ENCODE measurements at regions not wholly inside any gene's neighbourhood (a gene's known extent, or its start where the extent isn't known, plus 50 kb on each side); places are given as distances from the start of the nearest gene placed in this dataset.
"Not testable (repeated sequence)": the region's sequence is repeated elsewhere in the genome, so short reads cannot be mapped to it uniquely, and the experiment has no call there.

DNA sequence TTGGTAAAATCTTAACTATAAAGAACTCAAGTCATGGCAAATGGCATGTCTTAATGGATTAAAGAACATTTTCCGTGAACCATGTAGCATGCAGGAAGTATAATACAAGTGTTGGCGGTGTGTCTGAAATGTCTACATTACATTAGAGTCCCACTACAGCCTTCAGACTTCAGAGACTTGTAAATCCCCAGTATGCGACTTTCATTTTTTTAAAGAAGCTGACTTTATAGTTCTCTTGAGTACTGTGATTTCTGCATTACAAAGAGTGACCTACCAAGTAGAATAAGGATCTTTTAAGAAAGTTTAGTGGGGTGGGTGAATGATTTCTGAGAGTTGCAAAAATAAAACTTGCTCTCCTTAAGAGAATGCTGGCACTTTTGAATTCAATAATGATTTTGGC, 140.7 kb upstream of the FN1 start:
- no peak for DNase-seq

DNA sequence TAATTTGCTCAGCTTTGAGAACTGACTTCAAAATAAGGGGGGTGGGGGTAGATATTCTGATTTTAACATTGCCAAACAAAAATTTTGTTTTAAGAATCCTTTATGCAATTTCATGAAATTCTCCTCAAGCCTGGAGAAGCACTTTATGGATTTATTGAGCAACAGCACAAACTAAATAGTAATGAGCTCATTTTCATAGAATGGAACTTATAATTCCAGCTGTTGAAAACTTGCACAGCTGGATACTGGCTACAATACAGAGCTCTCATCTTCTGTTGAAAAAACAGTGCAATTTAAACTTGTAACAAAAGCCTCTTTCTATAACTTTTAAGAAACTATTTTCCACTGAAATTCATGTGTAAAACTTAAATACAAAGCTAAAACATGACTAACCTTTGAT, 137.6 kb upstream of the FN1 start:
- DNase-seq, result peak; percentile 38

DNA sequence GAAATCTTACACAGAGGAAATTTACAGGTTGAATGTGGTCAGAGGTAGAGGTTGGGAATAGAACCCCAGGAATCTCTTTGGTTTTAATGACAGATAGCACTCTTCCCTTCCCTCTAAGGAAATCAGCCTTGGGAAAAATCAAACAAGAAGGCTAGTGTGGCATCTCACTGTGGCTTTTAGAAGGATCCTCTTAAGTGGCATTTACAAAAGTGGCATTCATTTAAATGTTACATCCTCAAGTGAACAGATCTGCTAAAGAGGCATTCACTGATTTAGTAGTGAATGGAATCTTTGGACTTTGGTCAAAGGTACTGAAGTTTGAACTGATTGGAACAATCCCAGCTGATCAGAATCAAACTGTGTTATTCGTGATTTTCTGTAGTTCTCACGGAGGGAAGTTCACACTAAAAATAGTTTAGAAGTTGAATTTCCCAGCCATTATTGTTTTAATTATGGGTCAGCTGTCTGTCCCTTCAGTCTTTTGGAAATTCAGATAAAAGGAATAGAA, 136.5 kb upstream of the FN1 start:
- no peak for DNase-seq

DNA sequence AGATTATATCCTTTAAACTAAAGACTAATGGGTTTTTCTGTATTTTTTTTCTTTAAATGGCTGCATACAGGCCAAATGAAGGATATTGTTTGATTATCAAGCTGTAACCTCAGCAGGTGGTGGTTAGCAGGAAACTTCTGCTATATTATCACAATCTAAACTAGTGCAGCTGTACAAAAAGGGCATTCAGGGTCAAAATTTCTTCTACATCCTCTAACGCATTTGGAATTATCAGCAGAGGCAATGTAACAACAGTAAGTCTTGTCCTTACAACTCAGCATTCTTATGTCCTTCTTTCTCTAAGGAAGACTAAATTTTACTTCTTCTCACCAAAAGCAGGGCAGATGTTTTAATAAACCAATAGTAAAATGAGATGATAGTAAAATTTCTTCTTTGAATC, 135.8 kb upstream of the FN1 start:
- no peak for DNase-seq

DNA sequence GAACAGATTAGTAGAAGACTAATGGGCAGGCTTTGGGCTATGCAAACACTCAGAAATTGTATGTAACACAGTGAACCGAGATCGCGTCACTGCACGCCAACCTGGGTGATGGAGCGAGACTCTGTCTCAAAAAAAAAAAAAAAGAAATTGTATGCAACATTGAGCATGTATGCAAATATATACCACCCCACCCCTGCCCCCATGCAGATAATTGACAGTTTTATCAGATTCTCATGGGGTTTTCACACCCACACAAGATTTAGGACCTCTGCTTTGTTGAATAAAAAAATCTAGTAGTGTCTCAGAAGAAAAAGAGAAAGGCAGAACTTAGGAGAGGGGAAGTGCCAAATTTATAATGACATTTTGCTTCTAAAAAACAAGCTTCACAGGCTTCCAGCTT, 131.6 kb upstream of the FN1 start:
- no peak for DNase-seq

DNA sequence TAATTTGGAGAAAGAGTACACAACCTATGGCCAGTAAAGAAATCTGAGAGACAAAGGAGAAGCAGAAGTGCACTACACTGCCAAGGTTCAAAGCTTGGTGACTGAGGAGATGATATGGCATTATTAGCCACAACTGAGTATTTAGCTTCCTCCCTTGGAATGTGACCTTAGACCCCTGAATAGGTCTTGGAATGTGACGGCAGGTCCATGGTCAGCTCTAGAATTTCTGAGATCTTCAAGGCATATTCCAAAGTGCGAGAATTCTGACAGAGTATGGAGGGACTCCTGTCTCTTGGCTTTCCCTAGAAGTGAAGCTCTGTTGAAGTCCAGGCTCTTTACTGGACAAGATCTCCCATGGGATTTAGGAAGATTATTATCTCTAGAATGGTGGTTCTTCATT, 130.0 kb upstream of the FN1 start:
- no peak for DNase-seq

DNA sequence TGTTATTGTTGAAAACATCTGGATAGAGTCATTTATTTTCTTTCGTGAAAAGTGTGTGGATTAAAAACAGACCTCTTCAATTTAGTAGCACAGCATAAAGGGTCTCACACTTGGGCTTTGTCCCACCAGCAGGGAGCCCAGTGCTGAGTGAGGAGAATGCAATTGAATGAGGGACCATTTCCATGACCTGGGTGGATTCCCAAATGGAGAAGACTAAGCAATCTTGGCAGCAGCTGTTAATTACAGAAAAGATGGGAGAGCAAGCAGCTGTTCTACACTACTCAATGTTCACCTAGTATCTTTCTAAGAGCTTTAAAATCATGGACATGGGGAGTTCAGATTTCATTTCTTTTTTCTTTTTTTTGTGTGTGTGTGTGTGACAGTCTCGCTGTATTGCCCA, 121.8 kb upstream of the FN1 start:
- no peak for DNase-seq

DNA sequence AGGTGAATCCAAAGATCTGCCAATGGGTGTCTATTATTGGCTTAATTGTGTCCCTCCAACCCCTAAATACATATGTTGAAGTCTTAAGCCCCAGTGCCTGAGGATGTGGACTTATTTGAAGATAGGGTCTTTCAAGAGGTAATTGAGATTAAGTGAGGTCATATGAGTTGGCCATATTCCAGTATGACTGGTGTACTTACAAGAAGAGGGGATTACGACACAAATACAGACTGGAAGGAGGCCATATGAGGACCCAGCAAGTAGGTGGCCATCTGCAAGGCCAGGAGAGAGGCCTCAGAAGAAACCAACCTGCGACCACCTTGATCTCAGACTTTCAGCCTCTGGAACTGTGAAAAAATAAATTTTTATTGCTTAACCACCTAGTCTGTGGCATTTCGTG, 121.1 kb upstream of the FN1 start:
- DNase-seq, result peak; percentile 59

DNA sequence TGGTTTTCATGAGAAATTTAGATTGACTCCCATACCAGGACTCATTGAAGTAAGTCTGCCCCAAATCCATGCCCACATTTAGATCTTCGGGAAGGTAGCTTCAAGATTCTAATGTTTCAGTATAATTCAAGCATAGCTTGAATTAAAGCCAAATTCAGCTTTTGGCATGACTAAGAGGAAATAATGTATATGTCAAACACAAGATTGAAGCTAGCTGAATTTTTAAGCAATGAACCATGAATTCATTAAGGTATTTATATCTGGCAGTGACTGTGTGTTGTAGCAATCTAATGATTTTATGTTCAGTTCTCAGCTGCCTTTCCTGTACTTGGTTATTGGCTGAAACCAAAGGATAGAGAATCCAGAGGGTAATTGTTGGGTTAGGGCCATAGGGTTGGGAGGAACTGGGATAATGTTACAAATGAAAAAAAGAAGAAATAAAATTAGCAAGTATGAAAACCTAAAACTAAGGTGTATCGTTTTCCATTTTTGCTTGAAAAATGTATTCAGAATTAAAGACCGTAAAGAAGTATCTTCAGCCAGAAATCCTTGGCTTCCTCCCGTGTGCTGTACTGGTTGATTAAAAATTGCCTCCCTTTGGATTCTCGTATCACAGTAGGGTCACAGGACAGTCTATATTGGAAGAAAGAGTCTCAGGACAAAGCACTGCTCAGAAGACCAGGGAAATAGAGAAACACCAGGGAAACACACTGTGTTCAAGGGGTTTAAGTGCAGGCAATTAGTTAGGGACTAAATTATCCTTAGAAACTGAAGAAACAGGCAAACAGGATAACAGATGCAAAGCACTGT, 119.0 kb upstream of the FN1 start:
- peak; percentile 91 for DNase-seq

DNA sequence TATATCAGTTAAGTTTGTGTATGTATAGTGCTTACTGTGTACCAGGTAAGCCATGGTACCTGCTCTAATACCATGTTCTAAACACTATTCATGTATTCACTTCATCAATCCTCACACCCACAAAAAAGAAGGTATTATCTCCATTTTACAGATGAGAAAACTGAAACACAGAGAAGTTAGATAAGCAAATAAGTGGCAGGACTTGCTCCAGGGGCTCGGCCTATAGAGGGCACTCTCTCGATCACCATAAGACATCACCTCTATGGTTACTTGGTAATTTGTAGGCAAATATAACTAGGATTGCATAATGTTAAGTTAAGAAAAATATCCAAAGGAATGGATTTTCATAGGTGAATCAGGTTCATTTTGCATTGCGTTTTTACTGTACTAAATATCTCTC, 118.1 kb upstream of the FN1 start:
- DNase-seq, result no peak

DNA sequence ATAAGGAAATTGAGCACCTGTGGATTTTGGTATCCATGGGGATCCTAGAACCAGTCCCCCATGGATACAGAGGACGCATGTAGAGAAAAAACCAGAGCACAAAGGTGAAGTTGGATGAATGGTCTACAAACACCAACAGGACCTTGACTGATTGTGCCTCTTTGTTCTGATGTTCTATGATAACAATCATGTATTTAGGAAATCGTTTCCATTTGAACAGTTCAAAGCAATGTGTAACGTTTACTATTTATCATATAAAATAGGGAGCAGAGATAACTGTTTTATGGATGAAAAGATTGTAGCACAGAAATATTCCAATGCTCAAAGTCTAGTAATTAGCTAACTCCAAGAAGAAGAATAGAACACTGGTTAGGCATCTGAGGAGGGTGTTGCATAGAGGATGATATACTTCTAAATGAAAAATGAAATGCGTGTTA, 116.3 kb upstream of the FN1 start:
- DNase-seq, result no peak

DNA sequence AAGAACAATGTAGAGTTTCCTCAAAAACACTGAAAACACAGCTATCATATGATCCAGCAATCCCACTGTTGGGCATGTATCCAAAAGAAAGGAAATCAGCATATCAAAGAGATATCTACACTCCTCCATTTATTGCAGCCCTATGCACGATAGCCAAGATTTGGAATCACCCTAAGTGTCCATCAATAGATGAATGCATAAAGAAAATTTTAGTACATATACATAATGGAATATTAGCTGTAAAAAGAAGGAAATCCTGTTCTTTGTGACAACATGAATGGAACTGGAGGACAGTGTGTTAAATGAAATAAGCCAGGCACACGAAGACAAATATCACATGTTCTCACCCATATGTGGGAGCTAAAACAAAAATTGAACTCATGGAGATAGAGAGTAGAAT, 114.5 kb upstream of the FN1 start:
- no peak for DNase-seq

DNA sequence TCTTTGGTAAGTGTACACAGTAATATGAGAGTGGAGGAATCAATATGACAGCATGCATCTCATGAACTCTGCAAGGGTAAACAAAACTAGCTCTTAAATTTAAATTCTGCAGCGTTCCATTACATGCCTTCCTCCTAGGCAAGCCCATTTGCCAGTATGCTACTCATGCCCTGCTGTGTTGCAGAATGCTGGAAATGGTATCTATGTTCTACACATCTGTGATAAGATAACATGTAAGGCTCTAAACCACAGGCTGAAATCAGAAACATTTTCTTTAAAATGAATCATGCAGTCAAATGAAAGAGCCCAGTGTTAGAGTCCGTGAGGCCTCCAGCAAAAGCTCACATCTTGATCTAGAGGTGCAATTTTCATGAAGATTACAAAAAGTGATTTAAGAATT, 112.8 kb upstream of the FN1 start:
- no peak for DNase-seq

DNA sequence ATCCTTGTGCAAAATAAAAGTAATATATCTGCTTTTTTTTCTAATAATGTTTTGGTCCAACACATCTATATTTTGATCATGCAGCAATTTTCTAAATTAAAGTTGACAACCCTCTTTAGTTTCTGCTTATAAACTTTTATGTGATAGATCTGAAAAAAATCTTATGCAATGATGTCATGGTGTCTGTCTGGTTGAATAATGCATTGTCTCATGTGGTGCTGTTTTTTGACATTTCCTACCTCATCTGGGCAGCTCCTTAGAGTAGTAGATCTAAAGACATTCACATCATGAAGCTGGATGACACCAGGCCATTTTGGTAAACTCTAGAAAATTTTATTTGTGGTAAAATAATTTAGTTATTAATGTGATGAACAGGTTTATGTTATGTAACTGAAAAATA, 106.8 kb upstream of the FN1 start:
- no peak for DNase-seq

DNA sequence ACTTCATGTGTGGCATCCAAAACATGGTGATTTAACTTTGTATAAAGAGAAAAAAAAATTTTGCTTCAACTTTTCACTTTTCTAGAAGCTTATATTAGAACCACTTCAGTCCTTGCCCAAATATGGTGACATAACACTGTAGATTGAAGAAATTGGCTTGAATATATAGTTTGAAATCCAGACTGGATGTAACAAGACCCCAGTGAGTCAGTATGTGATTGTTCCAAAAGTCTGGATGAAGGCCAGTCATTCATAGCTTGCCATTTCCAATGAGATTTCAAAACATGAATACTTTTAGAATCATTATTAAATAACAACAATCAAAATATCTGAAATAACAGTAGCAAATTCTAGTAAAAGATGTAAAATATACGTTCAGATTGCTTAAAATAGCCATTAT, 104.8 kb upstream of the FN1 start:
- DNase-seq, result peak; percentile 97

DNA sequence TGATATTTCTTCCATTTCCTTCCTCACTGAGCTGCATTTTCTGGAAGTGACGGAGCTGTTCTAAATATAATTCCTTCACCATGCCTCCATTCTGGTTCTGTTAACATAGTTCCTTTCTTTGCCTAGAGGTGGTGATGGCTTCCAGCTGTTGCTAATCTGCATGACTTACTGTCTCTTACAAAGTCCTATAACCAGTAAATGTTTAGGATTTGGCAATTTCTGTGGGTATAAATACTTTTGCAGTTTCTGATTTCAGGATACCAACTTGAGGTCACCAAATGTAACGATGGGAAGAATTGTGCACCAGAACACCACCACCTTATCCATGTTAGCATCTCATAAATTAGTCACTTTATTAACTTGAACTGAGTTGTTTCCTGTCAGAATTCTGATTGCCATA, 101.7 kb upstream of the FN1 start:
- DNase-seq, result peak; percentile 97

DNA sequence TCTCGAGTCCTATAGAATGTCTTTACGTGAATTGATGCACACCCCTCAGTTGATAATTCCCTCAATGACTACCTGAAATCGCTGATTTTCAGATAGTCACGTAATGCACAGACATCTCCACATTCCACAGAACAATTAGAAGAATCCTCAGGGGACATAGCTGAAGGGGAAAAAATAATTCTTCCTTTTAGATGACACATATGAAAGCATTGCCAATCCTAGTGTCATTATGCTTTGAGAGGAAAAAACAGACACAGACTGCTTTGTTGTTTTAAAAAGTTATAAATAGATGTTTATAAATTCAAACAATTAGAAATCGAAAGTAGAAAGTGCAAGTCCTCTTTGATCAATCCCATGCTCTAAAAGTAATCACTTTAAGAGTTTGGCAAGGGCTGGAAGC, 100.6 kb upstream of the FN1 start:
- DNase-seq, result peak; percentile 85

DNA sequence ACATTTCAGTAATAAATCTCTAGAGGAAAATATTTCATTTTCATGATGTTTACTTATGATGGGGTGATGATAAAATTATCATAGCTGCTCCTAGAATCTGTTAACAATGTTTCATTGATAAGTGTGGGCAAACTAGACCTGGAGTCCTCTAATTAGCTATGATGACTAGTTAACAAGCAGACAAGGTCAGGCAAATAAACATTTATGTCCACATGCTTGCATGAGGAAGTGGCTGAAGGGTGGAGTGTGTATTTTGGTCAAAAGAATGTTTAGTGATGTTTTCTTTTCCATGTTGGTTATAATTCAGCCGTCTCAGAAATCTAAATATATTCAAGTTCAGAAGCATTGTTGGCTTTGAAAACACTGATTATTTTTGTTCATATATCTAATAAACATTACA, 99.9 kb upstream of the FN1 start:
- DNase-seq, result no peak

DNA sequence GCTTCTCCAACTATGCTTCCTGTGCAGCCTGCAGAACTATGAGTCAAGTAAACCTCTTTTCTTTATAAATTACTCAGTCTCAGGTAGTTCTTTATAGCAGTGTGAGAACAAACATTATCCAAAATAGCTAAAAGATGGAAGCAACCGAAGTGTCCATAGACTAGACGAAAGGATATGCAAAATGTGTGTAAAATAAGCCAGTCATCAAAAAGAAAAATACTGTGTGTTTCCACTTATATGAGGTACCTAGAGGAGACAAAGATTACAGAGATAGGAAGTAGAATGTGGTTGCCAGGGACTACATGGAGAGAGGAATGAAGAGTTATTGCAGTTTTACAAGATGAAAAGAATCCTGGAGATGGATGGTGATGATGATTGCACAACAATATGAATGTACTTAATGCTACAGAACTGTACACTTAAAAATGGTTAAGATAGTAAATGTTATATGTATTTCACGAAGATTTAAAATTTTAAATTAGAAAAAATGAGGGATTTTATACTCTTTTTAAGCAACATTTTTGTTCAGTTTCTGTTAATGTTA, 99.3 kb upstream of the FN1 start:
- peak; percentile 91 for DNase-seq

DNA sequence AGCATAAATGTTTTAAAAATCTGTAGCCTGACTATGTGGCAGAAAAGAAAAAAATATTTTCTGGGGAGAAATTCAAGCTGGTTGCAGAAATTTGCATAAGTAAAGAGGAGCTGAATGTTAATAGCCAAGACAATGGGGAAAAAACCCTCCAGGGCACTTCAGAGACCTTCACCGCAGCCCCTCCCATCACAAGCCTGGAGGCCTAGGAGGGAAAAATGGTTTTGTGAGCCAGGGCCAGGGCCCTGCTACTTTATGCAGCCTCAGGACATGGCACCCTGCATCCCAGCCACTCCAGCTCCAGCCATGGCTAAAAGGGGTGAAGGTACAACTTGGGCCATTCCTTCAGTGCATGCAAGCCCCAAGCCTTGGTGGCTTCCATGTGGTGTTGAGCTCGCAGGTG, 97.8 kb upstream of the FN1 start:
- DNase-seq, result not testable (repeated sequence)

DNA sequence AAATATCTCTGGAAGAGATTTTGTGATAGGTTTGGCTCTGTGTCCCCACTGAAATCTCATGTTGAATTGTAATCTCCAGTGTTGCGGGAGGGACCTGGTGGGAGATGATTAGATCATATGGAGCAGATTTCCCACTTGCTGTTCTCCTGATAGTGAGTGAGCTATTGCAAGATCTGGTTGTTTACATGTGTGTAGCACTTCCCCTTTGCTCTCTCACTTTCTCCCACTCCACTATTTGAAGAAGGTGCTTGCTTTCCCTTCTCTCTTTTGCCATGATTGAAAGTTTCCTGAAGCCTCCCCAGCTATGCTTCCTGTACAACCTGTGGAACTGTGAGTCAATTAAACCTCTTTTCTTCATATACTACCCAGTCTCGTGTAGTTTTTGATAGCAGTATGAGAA, 97.0 kb upstream of the FN1 start:
- no peak for DNase-seq

DNA sequence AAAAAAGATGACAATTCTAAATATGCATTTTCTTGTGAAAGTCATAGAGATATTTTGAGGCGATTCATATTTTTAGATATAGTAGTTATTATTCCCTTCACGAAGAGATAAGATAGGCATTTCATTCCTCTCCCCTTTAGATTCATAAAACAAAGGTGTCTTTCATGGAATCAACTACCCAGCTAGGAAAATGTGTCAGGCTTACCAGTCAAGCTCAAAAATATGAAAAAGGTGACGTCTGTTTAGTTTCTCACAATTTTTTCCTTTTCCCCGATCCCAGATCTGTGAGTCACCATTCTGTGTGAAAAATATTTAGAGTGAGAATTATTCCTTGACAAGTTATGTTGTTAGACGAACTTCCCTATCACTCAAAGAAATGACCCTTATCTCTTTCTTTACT, 95.4 kb upstream of the FN1 start:
- peak; percentile 66 for DNase-seq

DNA sequence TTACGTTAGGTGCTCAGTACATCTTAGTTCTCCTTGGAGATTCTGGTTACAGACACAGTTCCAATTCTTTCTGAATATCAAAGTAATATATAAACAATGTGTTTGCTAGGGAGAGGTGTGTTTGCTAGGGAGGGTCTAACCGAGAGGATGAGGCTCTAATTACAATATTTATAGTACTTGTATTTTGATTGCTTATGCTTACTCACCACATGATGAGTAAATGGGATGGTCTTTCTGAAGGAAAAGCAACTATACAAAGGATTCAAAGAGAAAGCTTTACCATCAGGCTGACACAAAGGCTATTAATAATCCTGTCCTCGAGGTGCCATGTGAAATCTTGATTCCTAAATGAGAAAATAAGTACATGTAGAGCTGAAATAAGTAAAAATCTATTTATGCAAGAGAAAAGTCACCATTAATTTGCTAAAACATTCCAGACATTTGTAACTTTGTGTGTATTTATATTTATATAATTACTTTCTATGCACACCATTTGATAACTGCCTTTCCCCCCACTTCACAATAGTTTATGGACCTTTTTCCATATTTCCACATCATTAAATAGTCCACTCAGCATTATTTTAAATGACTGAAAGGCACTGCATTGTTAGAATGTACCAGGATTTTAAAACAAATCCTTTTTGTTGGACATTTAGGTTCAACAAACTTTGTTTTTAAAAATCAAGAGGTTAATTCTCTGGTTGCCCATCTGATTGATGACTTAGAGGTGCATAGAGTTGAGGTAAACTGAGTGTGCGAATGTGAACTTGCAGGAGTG, 94.5 kb upstream of the FN1 start:
- DNase-seq, result peak; percentile 55

DNA sequence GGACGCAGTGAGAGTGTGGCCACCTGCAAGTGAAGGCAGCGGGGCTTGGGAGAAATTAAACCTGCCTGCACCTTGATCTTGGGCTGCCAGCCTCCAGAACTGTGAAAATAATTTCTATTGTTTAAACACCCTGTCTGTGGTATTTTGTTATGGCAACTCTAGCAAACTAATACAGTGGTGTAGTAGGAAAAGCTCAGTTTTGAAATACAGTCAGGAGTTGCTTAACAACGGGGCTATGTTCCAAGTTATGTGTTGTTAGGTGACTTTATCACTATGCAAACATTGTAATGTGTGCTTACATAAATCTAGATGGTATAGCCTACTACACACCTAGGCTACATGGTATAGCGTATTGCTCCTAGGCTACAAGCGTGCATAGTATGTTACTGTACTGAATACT, 93.4 kb upstream of the FN1 start:
- DNase-seq, result peak; percentile 63

Data from fibroblast of upper back skin (primary cell).